Panc1 (cell line): ENCODE measurements at regions not wholly inside any gene's neighbourhood (a gene's known extent, or its start where the extent isn't known, plus 50 kb on each side); places are given as distances from the start of the nearest gene placed in this dataset.

Experiments used
- CTCF ChIP-seq: fragments of 450-650 bp; IDR thresholded peaks from 2 replicates; pipeline ENCODE4 v1.5.1; 2017; ENCODE audit warnings: mild to moderate bottlenecking
- POLR2AphosphoS5 ChIP-seq: IDR thresholded peaks from 2 replicates; pipeline ENCODE4 v1.6.1; 2012; ENCODE audit warnings: mild to moderate bottlenecking, low read depth, low read length, moderate library complexity
- REST ChIP-seq, 2 experiments: IDR thresholded peaks; 2 replicates each; pipeline ENCODE4 v1.6.1; 2011 to 2012; ENCODE audit warnings: low read depth in 2 of 2, control low read depth in 1 of 2, low read length in 1 of 2, mild to moderate bottlenecking in 1 of 2, moderate library complexity in 1 of 2; ENCODE audit not compliant: insufficient read depth in 1 of 2
- TCF7L2 ChIP-seq: IDR thresholded peaks from 2 replicates; pipeline ENCODE4 v1.6.1; 2011; ENCODE audit warnings: mild to moderate bottlenecking, low read depth, low read length, inconsistent platforms

GRCh38 chr13:100815476-100816046, 141.0 kb upstream of the TMTC4 start:
- TF ChIP-seq POLR2AphosphoS5 (no peak), CTCF (no peak), REST (IDR thresholded peaks at IDR 0.05; ENCODE audit: insufficient read depth in 1 of 2, low read depth in 2 of 2, low read length in 1 of 2) (no peak), TCF7L2 (no peak)
